Hepatic stellate cell (primary cell): ENCODE measurements at regions not wholly inside any gene's neighbourhood (a gene's known extent, or its start where the extent isn't known, plus 50 kb on each side); places are given as distances from the start of the nearest gene placed in this dataset.
"Not testable (repeated sequence)": the region's sequence is repeated elsewhere in the genome, so short reads cannot be mapped to it uniquely, and the experiment has no call there.

Experiments
- DNase-seq: peaks from one replicate; pipeline ENCODE4 v3.0.0; 2011; ENCODE audit warnings: low spot score

GRCh38 chr9:93813221-93814076 lies 141.7 kb downstream of the BARX1 start:
- DNase-seq, result no peak

GRCh38 chr9:93812410-93812668 lies 142.8 kb downstream of the BARX1 start:
- DNase-seq, result no peak

GRCh38 chr9:93810028-93810971 lies 144.9 kb downstream of the BARX1 start:
- no peak for DNase-seq

- DNase-seq, result no peak
Measured at GRCh38 chr9:93809204-93809940, 145.8 kb downstream of the BARX1 start.

- no peak for DNase-seq
Measured at GRCh38 chr9:93808115-93809029, 146.8 kb downstream of the BARX1 start.

- DNase-seq, result no peak
Measured at GRCh38 chr9:93807166-93808074, 147.7 kb downstream of the BARX1 start.

- DNase-seq, result no peak
Measured at GRCh38 chr9:93801581-93802284, 153.4 kb downstream of the BARX1 start.

GRCh38 chr9:93801120-93801519 lies 154.0 kb downstream of the BARX1 start:
- no peak for DNase-seq

- no peak for DNase-seq
Measured at GRCh38 chr9:93792358-93792757, 162.8 kb downstream of the BARX1 start.

GRCh38 chr9:93786204-93786603 lies 169.0 kb downstream of the BARX1 start:
- DNase-seq, result no peak

- DNase-seq, result no peak
Measured at GRCh38 chr9:93776873-93777272, 178.3 kb downstream of the BARX1 start.

- no peak for DNase-seq
Measured at GRCh38 chr9:93776256-93776655, 178.9 kb downstream of the BARX1 start.

- no peak for DNase-seq
Measured at GRCh38 chr9:93774331-93775102, 180.6 kb downstream of the BARX1 start.

- no peak for DNase-seq
Measured at GRCh38 chr9:93771276-93771675, 183.9 kb downstream of the BARX1 start.

- DNase-seq, result no peak
Measured at GRCh38 chr9:93761822-93762221, 185.4 kb downstream of the PHF2 start.

- DNase-seq, result no peak
Measured at GRCh38 chr9:93750045-93750444, 173.7 kb downstream of the PHF2 start.

- DNase-seq, result not testable (repeated sequence)
Measured at GRCh38 chr9:93748827-93749226, 172.4 kb downstream of the PHF2 start.

- DNase-seq, result no peak
Measured at GRCh38 chr9:93731963-93732362, 155.6 kb downstream of the PHF2 start.

- DNase-seq, result no peak
Measured at GRCh38 chr9:93730648-93731047, 154.3 kb downstream of the PHF2 start.
